Fibroblast of peridontal ligament (primary cell): ENCODE measurements at regions not wholly inside any gene's neighbourhood (a gene's known extent, or its start where the extent isn't known, plus 50 kb on each side); places are given as distances from the start of the nearest gene placed in this dataset.
A peak's percentile ranks its signal among the peaks of the same experiment; 100 is the strongest.

Source experiments
- DNase-seq: peaks from one replicate; pipeline ENCODE4 v3.0.0-alpha.2; 2010; ENCODE audit errors: extremely low read depth

- DNase-seq, result no peak
Measured at GRCh38 chr15:100720406-100720967, 118.1 kb downstream of the ASB7 start.

GRCh38 chr15:100721758-100722550 is 119.6 kb downstream of the ASB7 start:
- DNase-seq, result peak; percentile 100

GRCh38 chr15:100722551-100723314 is 120.3 kb downstream of the ASB7 start:
- DNase-seq, result no peak

GRCh38 chr15:100723315-100723801 is 121.0 kb downstream of the ASB7 start:
- no peak for DNase-seq

- peak; percentile 64 for DNase-seq
Measured at GRCh38 chr15:100725121-100726069, 123.0 kb downstream of the ASB7 start.

- no peak for DNase-seq
Measured at GRCh38 chr15:100726070-100726420, 123.7 kb downstream of the ASB7 start.

GRCh38 chr15:100726421-100727190 is 124.2 kb downstream of the ASB7 start:
- DNase-seq, result peak; percentile 81

GRCh38 chr15:100727291-100727851 is 125.0 kb downstream of the ASB7 start:
- DNase-seq, result no peak

GRCh38 chr15:100728371-100729201 is 126.2 kb downstream of the ASB7 start:
- no peak for DNase-seq

- DNase-seq, result no peak
Measured at GRCh38 chr15:100729461-100729860, 127.1 kb downstream of the ASB7 start.

- no peak for DNase-seq
Measured at GRCh38 chr15:100730129-100730528, 127.7 kb downstream of the ASB7 start.

GRCh38 chr15:100730655-100731266 is 128.4 kb downstream of the ASB7 start:
- DNase-seq, result no peak

GRCh38 chr15:100731267-100732152 is 129.1 kb downstream of the ASB7 start:
- peak; percentile 55 for DNase-seq

- peak; percentile 47 for DNase-seq
Measured at GRCh38 chr15:100732211-100733055, 130.0 kb downstream of the ASB7 start.

- peak; percentile 88 for DNase-seq
Measured at GRCh38 chr15:100733101-100733842, 130.9 kb downstream of the ASB7 start.

GRCh38 chr15:100733843-100734185 is 131.4 kb downstream of the ASB7 start:
- peak; percentile 74 for DNase-seq
